DOHH2 (cell line): ENCODE measurements at regions not wholly inside any gene's neighbourhood (a gene's known extent, or its start where the extent isn't known, plus 50 kb on each side); places are given as distances from the start of the nearest gene placed in this dataset.

ENCODE experiments used
- H3F3A ChIP-seq: fragments of 200-600 bp; sonication (generic), shearing (Covaris generic); 2 replicates; pipeline ENCODE4 v1.6.0; 2016; ENCODE audit warnings: antibody characterized with exemption, mild to moderate bottlenecking; ENCODE audit not compliant: control insufficient read depth, insufficient read depth
- H3K27ac ChIP-seq: fragments of 200-600 bp; sonication (generic); 2 replicates; pipeline ENCODE4 v1.5.1; 2014; ENCODE audit warnings: low read depth, mild to moderate bottlenecking, low read length, moderate library complexity
- H3K27me3 ChIP-seq: fragments of 200-600 bp; sonication (generic); 2 replicates; pipeline ENCODE4 v1.6.1; 2014; ENCODE audit warnings: mild to moderate bottlenecking, low read length, mixed read lengths; ENCODE audit not compliant: control insufficient read depth
- H3K36me3 ChIP-seq: fragments of 200-600 bp; sonication (generic); 2 replicates; pipeline ENCODE4 v1.6.1; 2014; ENCODE audit warnings: mild to moderate bottlenecking, low read length, moderate library complexity, mixed read lengths; ENCODE audit not compliant: control insufficient read depth
- H3K4me1 ChIP-seq: fragments of 200-600 bp; sonication (generic); 2 replicates; pipeline ENCODE4 v1.6.1; 2014; ENCODE audit warnings: mild to moderate bottlenecking, low read length, mixed read lengths; ENCODE audit not compliant: control insufficient read depth
- H3K4me2 ChIP-seq: fragments of 200-600 bp; sonication (generic); 2 replicates; pipeline ENCODE4 v1.6.0; 2014; ENCODE audit warnings: mild to moderate bottlenecking, low read length, moderate library complexity
- H3K4me3 ChIP-seq: fragments of 200-600 bp; sonication (generic); 2 replicates; pipeline ENCODE4 v1.5.1; 2014; ENCODE audit warnings: mild to moderate bottlenecking, low read length, mixed read lengths
- H3K79me2 ChIP-seq: fragments of 200-600 bp; sonication (generic); 2 replicates; pipeline ENCODE4 v1.6.1; 2014; ENCODE audit warnings: mild to moderate bottlenecking, low read length, mixed read lengths; ENCODE audit not compliant: control insufficient read depth
- H3K9me2 ChIP-seq: fragments of 200-600 bp; sonication (generic); replicated peaks from 2 replicates; pipeline ENCODE4 v1.6.1; 2014; ENCODE audit warnings: mild to moderate bottlenecking, low read length, mixed read lengths; ENCODE audit not compliant: control insufficient read depth
- H3K9me3 ChIP-seq: fragments of 200-600 bp; sonication (generic); 2 replicates; pipeline ENCODE4 v1.6.1; 2014; ENCODE audit warnings: antibody characterized with exemption, low read length, mixed read lengths; ENCODE audit not compliant: control insufficient read depth, insufficient read depth
- H4K20me1 ChIP-seq: fragments of 200-600 bp; sonication (generic); 2 replicates; pipeline ENCODE4 v1.6.0; 2014; ENCODE audit warnings: low read depth, mild to moderate bottlenecking, antibody characterized with exemption, low read length, moderate library complexity; ENCODE audit not compliant: control insufficient read depth, insufficient read depth
- CTCF ChIP-seq: fragments of 200-600 bp; sonication (generic); IDR thresholded peaks from one replicate; pipeline ENCODE4 v1.5.1; 2014; ENCODE audit warnings: antibody characterized with exemption, mild to moderate bottlenecking, low read depth, low read length; ENCODE audit not compliant: poor library complexity, severe bottlenecking
- EZH2phosphoT487 ChIP-seq: fragments of 200-600 bp; sonication (generic); IDR thresholded peaks from 2 replicates; pipeline ENCODE4 v1.6.1; 2017; ENCODE audit warnings: borderline replicate concordance, mild to moderate bottlenecking, antibody characterized with exemption, low read length, moderate library complexity, mixed read lengths

- TF ChIP-seq EZH2phosphoT487 (no peak), CTCF (no peak)
- no peaks in the 10 kb centered on the region for H3K36me3 ChIP-seq
- H3K4me2 ChIP-seq: no peak overlapping the region
- no peaks in the 10 kb centered on the region for H3K27me3 ChIP-seq
- H3K9me3 ChIP-seq: no peaks in the 10 kb centered on the region
- no peaks in the 10 kb centered on the region for H3K9me2 ChIP-seq
- H3K4me1 ChIP-seq: no peaks in the 10 kb centered on the region
- H3F3A ChIP-seq: no peaks in the 10 kb centered on the region
- H4K20me1 ChIP-seq: no peaks in the 10 kb centered on the region
- H3K27ac ChIP-seq: no peak overlapping the region
- no peaks in the 10 kb centered on the region for H3K79me2 ChIP-seq
- no peak overlapping the region for H3K4me3 ChIP-seq
These were observed 70.6 kb downstream of the SMPDL3A start for GRCh38 chr6:122859676-122860075.

GRCh38 chr6:122861594-122861993, 72.5 kb downstream of the SMPDL3A start:
- Histone ChIP-seq H3K4me1 (no peaks in the 10 kb centered on the region), H3F3A (no peaks in the 10 kb centered on the region), H3K36me3 (no peaks in the 10 kb centered on the region), H3K9me2 (no peaks in the 10 kb centered on the region), H4K20me1 (no peaks in the 10 kb centered on the region), H3K27ac (no peak overlapping the region), H3K4me2 (no peak overlapping the region), H3K4me3 (no peak overlapping the region), H3K9me3 (no peaks in the 10 kb centered on the region), H3K27me3 (no peaks in the 10 kb centered on the region), H3K79me2 (no peaks in the 10 kb centered on the region)
- TF ChIP-seq EZH2phosphoT487: no peak
- TF ChIP-seq CTCF: no peak

GRCh38 chr6:122868137-122868536, 79.1 kb downstream of the SMPDL3A start:
- H3K4me1 ChIP-seq: no peaks in the 10 kb centered on the region
- no peak for TF ChIP-seq CTCF
- TF ChIP-seq EZH2phosphoT487: no peak
- no peaks in the 10 kb centered on the region for H3F3A ChIP-seq
- H3K4me3 ChIP-seq: no peak overlapping the region
- no peaks in the 10 kb centered on the region for H3K9me2 ChIP-seq
- no peak overlapping the region for H3K27ac ChIP-seq
- no peaks in the 10 kb centered on the region for H3K27me3 ChIP-seq
- H3K36me3 ChIP-seq: no peaks in the 10 kb centered on the region
- H3K4me2 ChIP-seq: no peak overlapping the region
- H4K20me1 ChIP-seq: no peaks in the 10 kb centered on the region
- no peaks in the 10 kb centered on the region for H3K9me3 ChIP-seq
- H3K79me2 ChIP-seq: no peaks in the 10 kb centered on the region
